ENCODE measurements at regions not wholly inside any gene's neighbourhood (a gene's known extent, or its start where the extent isn't known, plus 50 kb on each side); places are given as distances from the start of the nearest gene placed in this dataset.

DNA sequence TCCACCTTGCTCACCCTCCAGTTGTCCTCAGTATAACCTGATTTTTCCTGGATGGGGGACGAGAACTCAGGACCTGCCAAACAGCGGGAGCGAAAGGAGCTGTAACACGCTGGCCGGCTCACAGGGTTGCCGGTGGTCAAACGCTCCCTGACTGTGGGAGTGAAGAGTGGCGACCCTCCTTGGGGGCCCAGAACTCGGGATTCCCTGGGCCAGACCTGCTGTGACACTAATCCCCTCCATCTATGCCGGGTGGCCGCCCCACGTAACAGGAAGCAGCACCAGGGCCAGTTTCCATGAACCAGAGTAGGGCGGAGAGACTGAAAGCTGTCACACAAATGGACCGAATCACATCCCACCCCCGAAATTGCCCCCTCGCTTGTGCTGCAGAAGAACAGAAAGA lies 1809.2 kb upstream of the ACO1 start (continued):
- TF ChIP-seq ZNF850 (CRISPR knock-in tag; conservative IDR thresholded peaks at IDR 0.05) (no peak), ZNF30 (CRISPR knock-in tag; IDR thresholded peaks at IDR 0.05) (no peak), ZNF337 (CRISPR knock-in tag; IDR thresholded peaks at IDR 0.05; ENCODE audit: borderline replicate concordance, low read depth) (no peak)

DNA sequence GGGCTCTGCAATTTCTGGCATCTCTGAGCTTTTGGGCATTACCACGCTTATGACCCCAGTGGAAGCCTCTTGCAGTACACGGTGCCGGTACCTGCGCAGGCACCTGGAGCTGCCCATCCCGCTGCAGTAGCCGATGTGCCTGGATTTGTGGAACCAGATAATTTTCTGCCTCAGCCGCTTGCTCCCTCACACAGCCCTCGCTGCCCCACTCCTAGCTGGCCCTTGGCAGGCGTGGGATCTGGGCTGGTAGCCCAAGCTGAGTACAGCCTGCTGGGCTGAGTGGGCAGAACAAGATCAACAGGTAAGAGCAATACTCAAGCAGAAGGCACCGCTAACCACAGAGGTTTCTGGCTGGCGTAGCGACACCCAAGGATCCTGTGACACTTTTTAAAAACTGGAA lies 1808.8 kb upstream of the ACO1 start:
- FAIRE-seq (no peak), DNase-seq (ENCODE audit: low spot score) (no peak), ATAC-seq (no peak)
- Histone ChIP-seq H3K79me2 (ENCODE audit: insufficient read depth, low read length) (no peaks in the 10 kb centered on the region), H3K9me3 (ENCODE audit: low read length) (no peaks in the 10 kb centered on the region), H3K4me2 (ENCODE audit: low read depth, low read length) (no peak overlapping the region), H3K27me3 (ENCODE audit: control insufficient read depth in 1 of 2, insufficient read depth in 2 of 2, low read length in 2 of 2) (no peaks in the 10 kb centered on the region), H3K27ac (ENCODE audit: extremely low read length, insufficient read depth, low read length) (no peak overlapping the region), H3K4me3 (replicated peaks in 1 of 3; ENCODE audit: insufficient read depth in 1 of 3, low read depth in 2 of 3, low read length in 3 of 3) (no peak overlapping the region), H3K9ac (ENCODE audit: insufficient read depth, low read depth, low read length) (no peak overlapping the region), H2AFZ (ENCODE audit: low read length) (no peak overlapping the region), H3K36me3 (replicated peaks in 1 of 2; ENCODE audit: control insufficient read depth in 1 of 2, insufficient read depth in 2 of 2, low read length in 2 of 2) (no peaks in the 10 kb centered on the region), H4K20me1 (ENCODE audit: insufficient read depth, low read length) (no peaks in the 10 kb centered on the region), H3K4me1 (ENCODE audit: insufficient read depth, low read length) (no peaks in the 10 kb centered on the region)
- BruUV-seq (replicated peaks) = no TSS peak
- POLR2A ChIA-PET = no interaction called here
- in situ Hi-C loops (cut with HindIII; ENCODE audit: extremely low pct_ligation_motif_present, low pct_unique_long_range_greater_than_20kb) (no loop called here), intact Hi-C loops (cut with micrococcal nuclease; ENCODE audit: unreplicated experiment) (no loop called here)
- WGBS (ENCODE audit: low lambda C conversion rate) = 79% methylated on average over 5 of the region's 12 CpGs
- TF ChIP-seq, protein P1, sequence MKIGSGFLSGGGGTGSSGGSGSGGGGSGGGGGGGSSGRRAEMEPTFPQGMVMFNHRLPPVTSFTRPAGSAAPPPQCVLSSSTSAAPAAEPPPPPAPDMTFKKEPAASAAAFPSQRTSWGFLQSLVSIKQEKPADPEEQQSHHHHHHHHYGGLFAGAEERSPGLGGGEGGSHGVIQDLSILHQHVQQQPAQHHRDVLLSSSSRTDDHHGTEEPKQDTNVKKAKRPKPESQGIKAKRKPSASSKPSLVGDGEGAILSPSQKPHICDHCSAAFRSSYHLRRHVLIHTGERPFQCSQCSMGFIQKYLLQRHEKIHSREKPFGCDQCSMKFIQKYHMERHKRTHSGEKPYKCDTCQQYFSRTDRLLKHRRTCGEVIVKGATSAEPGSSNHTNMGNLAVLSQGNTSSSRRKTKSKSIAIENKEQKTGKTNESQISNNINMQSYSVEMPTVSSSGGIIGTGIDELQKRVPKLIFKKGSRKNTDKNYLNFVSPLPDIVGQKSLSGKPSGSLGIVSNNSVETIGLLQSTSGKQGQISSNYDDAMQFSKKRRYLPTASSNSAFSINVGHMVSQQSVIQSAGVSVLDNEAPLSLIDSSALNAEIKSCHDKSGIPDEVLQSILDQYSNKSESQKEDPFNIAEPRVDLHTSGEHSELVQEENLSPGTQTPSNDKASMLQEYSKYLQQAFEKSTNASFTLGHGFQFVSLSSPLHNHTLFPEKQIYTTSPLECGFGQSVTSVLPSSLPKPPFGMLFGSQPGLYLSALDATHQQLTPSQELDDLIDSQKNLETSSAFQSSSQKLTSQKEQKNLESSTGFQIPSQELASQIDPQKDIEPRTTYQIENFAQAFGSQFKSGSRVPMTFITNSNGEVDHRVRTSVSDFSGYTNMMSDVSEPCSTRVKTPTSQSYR (CRISPR knock-in tag; IDR thresholded peaks at IDR 0.05; ENCODE audit: borderline replicate concordance) = no peak
- TF ChIP-seq NFIB (CRISPR knock-in tag; IDR thresholded peaks at IDR 0.05; ENCODE audit: borderline replicate concordance) = no peak
- TF ChIP-seq FOXK2 (IDR thresholded peaks at IDR 0.05) = no peak
- TF ChIP-seq ZNF569 (CRISPR knock-in tag; IDR thresholded peaks at IDR 0.05; ENCODE audit: borderline replicate concordance) = no peak
- TF ChIP-seq MEIS2 (CRISPR knock-in tag; IDR thresholded peaks at IDR 0.05) = no peak
- TF ChIP-seq FOSL2 (CRISPR knock-in tag; IDR thresholded peaks at IDR 0.05) = no peak
- TF ChIP-seq MAZ (IDR thresholded peaks at IDR 0.05; ENCODE audit: borderline replicate concordance, low read depth, low read length) = no peak
- no peak for TF ChIP-seq MAZ (CRISPR knock-in tag; IDR thresholded peaks at IDR 0.05; ENCODE audit: low read depth)
- TF ChIP-seq ZKSCAN8 (CRISPR knock-in tag; IDR thresholded peaks at IDR 0.05; ENCODE audit: borderline replicate concordance) = no peak
- TF ChIP-seq IKZF4 (CRISPR knock-in tag; IDR thresholded peaks at IDR 0.05; ENCODE audit: borderline replicate concordance, low read depth, not compliant biosample characterization) = no peak
- TF ChIP-seq, protein P2, sequence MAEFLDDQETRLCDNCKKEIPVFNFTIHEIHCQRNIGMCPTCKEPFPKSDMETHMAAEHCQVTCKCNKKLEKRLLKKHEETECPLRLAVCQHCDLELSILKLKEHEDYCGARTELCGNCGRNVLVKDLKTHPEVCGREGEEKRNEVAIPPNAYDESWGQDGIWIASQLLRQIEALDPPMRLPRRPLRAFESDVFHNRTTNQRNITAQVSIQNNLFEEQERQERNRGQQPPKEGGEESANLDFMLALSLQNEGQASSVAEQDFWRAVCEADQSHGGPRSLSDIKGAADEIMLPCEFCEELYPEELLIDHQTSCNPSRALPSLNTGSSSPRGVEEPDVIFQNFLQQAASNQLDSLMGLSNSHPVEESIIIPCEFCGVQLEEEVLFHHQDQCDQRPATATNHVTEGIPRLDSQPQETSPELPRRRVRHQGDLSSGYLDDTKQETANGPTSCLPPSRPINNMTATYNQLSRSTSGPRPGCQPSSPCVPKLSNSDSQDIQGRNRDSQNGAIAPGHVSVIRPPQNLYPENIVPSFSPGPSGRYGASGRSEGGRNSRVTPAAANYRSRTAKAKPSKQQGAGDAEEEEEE (CRISPR knock-in tag; IDR thresholded peaks at IDR 0.05; ENCODE audit: borderline replicate concordance) = no peak
- no peak for TF ChIP-seq NR2C2 (CRISPR knock-in tag; IDR thresholded peaks at IDR 0.05; ENCODE audit: borderline replicate concordance)
- no peak for TF ChIP-seq ZNF484 (CRISPR knock-in tag; IDR thresholded peaks at IDR 0.05; ENCODE audit: borderline replicate concordance, low read depth)
- CTCF ChIA-PET (ENCODE audit: low intra/inter-chr PET ratio, low total read pairs) = no interaction called here
